ENCODE measurements at regions not wholly inside any gene's neighbourhood (a gene's known extent, or its start where the extent isn't known, plus 50 kb on each side); places are given as distances from the start of the nearest gene placed in this dataset.
A peak's percentile ranks its signal among the peaks of the same experiment; 100 is the strongest.

DNA sequence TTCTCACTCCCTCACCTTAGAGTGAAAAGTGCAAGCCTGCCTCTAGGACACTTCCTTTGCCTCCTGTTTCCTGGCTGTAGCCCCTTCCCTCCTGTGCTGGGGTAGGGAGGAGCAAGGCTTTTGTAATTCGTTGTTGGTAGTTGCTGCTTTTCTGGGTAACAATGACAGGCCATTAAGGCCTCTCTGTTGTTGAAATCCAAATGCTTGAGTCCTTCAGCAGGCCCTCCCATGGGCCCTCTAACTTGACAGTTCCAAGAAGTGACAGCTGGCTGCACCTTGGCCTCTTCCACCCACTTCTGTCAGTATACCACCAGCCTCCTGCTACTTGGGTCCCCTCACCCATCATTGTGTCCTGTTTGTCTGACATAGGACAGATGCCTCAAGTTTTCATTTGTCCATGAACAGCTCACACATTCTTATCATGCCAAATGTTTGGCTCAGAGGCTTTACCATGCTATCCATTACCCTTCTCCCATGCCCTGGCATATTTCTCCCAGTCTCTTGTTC, 103.7 kb upstream of the PDE3A start:
- no peak for DNase-seq (ENCODE audit: low read depth)

DNA sequence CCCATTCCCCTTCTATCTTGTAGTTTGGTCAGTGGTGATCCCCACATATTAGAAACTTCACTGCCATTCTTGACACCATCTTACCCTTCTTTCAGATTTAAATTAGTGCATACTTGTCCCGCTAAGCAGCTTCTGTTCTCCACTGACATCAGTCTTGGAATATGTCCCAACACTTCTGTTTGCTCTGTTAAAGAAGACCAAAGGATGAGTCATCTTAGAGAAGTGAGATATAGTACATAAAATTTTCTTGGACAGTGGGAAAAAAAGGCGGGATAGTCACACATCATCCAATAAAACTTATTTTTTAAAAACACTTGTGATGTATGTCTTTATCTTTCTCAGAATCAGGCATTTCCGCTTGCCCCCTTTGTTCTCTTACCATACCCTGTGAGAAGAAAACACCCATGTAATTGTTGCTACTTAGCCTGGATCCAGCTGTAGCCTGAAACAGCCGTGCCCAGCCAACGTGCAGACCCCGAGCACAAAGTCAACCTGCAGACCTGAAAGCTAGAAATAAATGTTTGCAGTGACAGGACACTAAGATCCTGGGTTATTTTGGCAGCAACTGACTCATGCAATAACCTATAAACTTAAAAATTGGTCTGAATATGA, 100.1 kb upstream of the PDE3A start:
- no peak for DNase-seq (ENCODE audit: low read depth)

DNA sequence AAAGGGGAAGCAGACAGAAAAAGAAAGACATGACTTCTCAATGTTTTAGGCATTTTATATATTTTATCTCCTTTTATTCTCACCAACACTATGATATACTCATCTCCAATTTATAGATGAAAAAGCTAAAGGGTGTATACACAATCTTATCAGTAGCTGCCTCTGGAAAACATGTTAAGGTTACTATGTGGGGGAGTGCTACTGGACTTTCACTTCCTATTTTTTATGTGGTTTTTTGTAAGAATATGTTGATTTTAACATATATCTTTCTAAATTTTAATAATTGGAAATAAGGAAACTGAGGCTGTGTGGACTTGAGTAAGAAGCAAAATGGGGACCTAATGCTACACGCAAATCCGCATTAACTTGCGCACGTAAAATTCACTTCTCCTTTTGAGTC, 99.6 kb upstream of the PDE3A start:
- DNase-seq (ENCODE audit: low read depth): no peak

DNA sequence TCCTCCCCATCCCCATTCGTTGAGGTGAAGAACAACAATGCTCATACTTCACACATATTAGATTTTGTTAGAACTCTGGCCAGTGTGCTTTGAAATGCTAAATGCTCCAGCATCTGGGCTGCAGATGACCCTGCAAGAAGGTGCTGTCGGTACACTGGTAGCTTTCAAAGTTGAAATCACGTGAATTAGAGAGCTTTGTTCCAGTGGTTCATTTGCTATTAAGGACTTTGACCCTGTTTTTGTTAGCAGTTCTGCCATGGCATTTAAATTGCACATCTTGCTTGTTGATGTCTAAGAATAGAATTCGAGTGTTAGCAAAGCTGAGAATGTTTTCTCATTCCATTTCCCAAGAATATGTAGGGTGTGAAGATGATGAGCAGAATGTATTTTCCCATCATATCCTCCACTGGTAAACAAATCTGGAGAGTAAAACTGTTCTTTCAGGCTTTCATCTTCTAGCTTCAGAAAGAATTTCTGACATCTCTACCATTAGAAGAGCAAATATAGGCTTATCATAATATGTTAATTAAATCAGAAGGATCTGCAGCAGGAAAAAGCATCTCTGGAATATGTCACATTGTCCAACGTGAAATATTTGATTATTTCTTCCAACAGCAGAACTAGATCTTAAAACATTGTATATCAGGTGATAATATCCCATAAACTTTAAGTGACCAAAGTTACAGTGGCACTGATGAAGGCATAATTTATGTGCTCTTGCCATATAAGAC, 98.8 kb upstream of the PDE3A start:
- no peak for DNase-seq (ENCODE audit: low read depth)

DNA sequence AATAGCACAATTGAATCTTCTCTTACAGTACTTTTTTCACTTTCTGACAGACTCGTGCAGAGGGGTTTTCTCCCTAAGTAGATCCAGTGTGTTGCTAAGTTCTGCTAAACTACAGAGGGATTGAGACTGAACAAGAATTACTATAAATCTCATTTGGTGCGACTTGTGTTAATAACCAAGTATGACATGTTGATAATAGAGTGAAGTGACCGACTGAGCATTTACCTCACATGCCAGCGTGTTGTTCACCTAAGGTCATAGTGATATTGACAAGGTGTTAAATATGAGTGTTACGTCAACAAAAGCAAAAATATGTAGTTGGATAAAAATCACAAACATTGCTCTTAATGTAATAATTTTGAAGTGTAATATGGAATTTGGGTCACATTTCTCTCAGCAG, 97.8 kb upstream of the PDE3A start:
- no peak for DNase-seq (ENCODE audit: low read depth)

DNA sequence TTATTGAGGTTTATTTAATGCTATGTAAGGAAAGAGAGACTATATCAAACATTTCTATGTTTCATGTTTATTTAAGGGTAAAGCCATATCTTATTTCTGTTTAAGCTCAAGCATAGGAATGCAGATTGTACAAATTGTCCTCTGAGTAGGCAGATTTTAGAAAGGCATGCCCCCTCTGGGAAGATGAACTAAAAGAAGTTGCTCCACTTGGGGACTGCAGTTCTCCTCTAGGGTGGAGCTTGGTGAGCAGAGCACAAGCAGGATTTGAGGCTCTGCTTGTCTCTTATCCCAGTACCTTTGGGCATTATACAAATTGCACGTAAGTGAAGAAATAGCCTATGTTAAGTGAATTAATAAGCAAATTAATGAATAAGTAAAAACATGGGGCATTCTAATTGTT, 96.2 kb upstream of the PDE3A start:
- DNase-seq (ENCODE audit: low read depth): no peak

DNA sequence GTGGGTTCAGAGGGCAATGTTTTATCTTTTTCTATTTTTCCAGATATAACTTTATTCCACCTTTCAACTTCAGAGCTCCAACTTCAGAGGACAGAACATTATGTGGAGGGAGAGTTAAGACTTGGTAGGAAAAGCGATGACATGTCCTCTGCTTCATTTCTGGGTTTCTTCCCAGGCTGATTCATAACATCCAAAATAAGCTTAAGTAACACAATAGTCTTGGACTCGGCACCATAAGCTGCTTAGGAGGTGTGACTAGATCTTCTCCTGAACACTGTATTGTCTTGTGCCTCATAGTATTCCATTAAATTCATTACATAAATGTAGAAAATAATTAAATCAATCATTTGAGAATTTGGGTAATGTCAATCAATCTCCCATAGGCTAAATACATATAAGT, 95.5 kb upstream of the PDE3A start:
- no peak for DNase-seq (ENCODE audit: low read depth)

DNA sequence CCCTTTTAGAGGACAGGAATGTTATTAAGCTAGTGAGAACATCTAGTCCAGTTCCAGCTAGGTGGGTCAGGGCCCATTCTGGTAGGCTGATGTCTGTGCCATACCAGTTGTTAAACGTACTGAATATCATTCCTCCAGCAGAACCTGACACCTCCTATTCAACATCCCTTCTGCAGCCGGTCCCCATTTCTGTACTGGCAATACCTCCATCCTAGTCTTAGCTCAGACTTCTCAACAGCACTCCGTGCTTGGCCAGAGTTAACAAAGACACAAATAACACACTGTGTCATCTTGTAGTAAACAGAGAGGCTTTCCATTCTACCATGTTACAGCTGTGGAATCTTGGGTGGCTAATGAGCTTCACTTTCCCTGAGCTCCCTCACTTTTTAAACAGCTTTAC, 94.3 kb upstream of the PDE3A start:
- DNase-seq (ENCODE audit: low read depth): no peak

DNA sequence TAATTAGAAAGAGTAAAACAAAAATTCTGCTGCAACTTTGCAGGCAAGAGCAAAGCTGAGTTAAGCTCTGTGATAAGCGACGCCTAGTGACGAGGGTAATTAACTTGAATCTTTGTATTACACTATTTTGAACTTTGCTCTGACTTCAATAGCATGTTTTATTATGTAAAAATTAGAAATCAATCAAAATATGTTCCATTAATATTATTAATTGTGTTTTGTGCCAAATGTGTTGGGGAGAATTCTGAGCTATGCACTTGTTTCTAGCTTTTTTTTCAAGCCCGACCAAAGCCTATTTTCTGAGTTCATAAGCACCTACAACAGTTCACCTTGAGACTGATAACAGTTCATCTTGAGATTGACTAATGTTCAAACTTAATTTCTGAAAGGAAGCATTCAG, 90.1 kb upstream of the PDE3A start:
- DNase-seq (ENCODE audit: low read depth): no peak

DNA sequence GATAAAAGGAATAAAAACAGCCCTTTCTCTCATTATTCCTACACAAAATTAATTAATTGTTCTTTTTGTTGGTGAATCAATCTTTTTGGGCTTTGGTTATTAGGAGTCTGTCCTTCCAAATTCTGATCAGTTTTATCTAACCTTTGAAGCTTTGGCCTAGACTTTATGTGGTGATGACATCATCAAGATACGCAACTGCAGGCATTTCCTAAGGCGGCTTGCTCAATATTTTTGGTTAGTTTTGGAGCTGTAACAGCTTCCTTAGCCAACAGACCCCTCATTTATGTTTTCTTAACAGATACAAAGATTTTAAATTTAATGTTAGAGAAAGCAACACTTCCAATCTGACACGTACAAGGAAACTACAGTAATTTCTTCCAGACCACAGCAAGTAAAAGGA, 87.8 kb upstream of the PDE3A start:
- DNase-seq (ENCODE audit: low read depth): no peak

DNA sequence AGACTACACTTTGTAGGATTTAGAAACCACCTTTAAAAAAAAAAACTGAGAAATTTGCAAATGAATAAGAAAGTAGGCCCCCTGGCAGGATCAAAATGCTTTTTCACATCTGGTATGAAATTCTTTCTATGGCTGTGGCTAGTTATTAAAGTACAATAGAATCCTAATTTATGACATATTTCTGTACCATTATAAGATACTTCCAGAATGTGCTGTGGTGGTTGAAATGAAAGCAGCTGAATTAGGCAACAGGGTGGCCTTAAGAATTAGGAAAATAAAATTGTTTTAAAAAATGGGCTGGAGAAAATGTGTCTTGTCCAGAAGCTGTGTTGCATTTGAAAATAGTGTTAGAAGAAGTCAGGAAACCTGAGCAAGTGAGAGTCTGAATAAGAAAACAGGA, 85.9 kb upstream of the PDE3A start:
- DNase-seq (ENCODE audit: low read depth): no peak

DNA sequence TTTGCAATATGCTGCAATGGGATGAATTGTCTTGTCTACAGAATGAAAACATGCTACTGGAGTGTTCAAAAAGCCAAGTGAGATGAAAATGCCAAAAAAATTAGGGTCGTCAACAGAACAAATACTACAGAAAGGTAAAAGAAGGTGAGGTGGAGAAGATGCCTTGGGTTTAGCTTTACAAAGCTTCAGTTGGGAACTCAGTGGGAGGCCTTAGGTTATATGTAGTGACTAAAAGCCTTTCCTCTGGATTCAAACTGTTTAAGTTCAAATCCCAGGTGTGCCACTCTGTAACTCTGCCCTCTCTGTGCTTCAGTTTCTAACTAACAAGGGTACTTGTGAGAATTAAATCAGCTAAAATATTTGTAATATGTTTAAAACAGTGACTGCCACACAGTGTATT, 84.9 kb upstream of the PDE3A start:
- no peak for DNase-seq (ENCODE audit: low read depth)

DNA sequence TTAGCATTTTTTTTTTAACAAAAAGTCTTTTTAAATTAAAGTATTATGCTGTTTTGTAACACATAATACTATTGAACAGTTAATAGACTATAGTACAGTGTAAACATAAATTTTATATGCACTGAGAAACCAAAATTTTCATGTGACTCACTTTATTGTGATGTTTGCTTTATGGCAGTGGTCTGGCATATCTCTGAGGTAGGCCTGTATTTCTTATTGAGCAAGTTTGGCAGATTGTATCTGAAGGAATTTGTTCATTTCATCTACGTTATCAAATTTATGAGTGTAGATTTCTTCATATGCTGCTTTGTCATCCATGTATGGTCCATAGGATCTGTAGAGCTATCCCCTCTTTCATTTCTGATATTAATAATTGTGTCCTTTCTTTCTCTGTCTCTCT, 78.8 kb upstream of the PDE3A start:
- no peak for DNase-seq (ENCODE audit: low read depth)

DNA sequence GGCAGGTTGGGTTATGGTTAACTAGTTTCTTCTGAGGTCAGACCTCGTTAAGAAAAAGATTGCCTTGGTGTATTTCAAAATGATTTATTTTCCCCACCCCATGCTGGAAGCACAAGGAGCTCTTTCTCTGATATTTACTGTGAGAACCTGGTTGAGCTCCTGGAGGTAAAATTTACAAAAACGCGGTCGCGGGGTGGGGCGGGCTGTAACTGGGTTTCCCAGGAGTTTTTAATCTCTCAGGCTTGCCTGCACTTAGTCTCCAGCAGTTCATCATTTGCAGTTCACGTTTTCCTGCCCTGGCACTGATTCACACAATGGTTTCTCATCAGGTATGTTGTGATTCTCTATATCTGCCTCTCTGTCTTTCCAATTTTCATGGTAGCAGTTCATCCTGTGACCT, 67.9 kb upstream of the PDE3A start:
- no peak for DNase-seq (ENCODE audit: low read depth)

DNA sequence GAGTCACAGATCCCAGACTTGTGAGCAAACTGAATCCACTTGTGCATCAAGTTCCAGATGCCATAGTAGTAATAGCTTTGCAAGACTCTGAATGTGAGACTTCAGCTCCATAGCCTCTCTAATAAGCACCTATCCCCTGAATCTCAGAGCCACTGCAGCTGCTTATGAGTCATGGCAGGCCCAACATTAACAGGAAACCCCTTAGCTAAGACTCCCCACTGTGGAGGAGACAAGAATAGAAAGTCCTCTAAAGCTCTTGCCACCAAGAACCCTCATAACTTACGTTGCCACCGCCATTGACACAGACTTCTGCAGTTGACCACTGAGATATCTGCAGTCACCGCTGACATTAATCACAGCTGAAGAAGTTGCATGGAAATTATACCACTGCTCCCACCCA, 62.9 kb upstream of the PDE3A start:
- no peak for DNase-seq (ENCODE audit: low read depth)

DNA sequence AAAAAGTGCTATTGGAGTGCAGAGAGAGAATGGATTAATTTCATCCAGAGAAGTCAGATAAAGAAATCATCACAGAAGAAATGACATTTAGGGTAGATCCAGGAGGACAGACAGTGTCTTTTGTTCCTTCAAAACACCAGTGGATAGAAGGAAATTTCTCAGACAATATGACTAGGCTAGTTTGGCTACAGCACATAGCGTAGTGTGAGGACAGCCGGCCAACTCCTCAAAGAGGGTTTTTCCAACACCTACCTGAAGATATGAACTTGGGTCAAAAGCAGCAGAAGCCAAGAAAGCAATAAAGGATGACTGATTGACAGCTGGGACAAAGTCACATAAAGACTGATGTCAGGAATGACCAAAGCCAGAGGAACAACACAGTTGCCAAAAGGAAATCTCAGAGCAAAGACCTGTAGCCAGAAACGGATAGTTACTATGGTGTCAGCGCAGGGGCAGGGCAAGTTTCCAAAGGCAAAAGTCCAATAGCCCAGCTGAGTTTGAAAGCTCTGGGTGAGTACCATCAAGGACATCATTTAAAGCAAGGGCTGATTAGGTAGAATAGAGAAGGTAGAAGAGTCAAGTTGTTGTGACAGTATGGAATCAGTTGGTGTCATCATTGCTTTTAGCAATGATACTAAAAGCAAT, 58.7 kb upstream of the PDE3A start:
- no peak for DNase-seq (ENCODE audit: low read depth)

DNA sequence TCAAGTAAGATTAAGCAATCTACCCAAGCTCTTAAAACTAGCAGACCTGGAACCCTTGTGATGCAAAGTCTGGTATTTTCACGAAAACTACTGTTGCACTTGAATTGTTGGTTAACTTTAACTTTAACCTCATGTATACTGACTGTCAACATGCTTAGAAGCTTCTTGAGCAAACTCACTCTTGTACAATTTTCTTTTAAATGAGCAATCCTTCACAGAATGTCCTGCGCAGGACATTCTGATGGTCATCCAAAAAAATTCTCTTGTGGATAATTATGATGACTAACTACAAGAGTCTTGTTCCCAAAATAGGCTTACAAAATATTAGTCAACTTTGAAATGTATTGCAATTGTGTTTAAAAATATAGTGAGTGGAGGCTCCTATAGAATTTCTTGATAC, 54.0 kb upstream of the PDE3A start:
- peak; percentile 1 for DNase-seq (ENCODE audit: low read depth)

DNA sequence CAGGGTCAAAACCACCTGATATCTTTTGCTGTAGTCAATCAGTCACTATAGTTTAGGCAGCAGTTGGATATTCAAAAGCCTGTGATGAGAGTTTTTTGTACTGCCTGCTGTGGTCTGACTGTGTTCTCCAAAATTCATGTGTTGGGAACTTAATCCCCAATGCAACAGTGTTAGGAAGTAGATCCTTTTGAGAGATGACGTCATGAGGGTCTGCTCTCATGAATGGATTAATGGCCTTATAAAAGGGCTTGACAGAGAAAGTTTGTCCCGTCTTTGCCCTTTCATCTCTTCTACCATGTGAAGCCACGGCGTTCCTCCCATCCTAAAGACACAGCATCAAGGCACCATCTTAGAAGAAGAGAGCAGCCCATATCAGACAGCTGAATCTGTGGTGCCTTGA, 50.8 kb upstream of the PDE3A start:
- DNase-seq (ENCODE audit: low read depth): no peak

Measured in GM04504 (cell line).